GM23338 (cell line): ENCODE measurements at regions not wholly inside any gene's neighbourhood (a gene's known extent, or its start where the extent isn't known, plus 50 kb on each side); places are given as distances from the start of the nearest gene placed in this dataset.

Experiments
- ATAC-seq: fragments of 200-7000 bp; cut with Tn5 transposase; 3 replicates; pipeline ENCODE4 v1.9.1; 2020
- DNase-seq: peaks from one replicate; pipeline ENCODE4 v3.0.0-alpha.2; 2015; ENCODE audit warnings: low spot score
- H2AFZ ChIP-seq: fragments of 200-600 bp; sonication (generic); 2 replicates; pipeline ENCODE4 v1.8.0; 2016; ENCODE audit warnings: antibody characterized with exemption, mild to moderate bottlenecking, moderate library complexity
- H3F3A ChIP-seq: fragments of 200-600 bp; sonication (generic); replicated peaks from 2 replicates; pipeline ENCODE4 v1.8.0; 2017; ENCODE audit warnings: antibody characterized with exemption, mixed run types, low read depth
- H3K27ac ChIP-seq: fragments of 200-600 bp; sonication (generic); 2 replicates; pipeline ENCODE4 v1.6.1; 2016; ENCODE audit warnings: low read depth
- H3K27me3 ChIP-seq: fragments of 200-600 bp; sonication (generic); 2 replicates; pipeline ENCODE4 v1.8.0; 2016; ENCODE audit warnings: mild to moderate bottlenecking, mixed run types, moderate library complexity; ENCODE audit not compliant: insufficient read depth
- H3K36me3 ChIP-seq: fragments of 200-600 bp; sonication (generic); 2 replicates; pipeline ENCODE4 v1.8.0; 2016; ENCODE audit warnings: mild to moderate bottlenecking; ENCODE audit not compliant: insufficient read depth
- H3K4me1 ChIP-seq: fragments of 200-600 bp; sonication (generic); 2 replicates; pipeline ENCODE4 v1.8.0; 2016; ENCODE audit warnings: mild to moderate bottlenecking, moderate library complexity; ENCODE audit not compliant: insufficient read depth
- H3K4me2 ChIP-seq: fragments of 200-600 bp; sonication (generic); 2 replicates; pipeline ENCODE4 v1.7.1; 2017; ENCODE audit warnings: mixed run types
- H3K4me3 ChIP-seq: fragments of 200-600 bp; sonication (generic); 2 replicates; pipeline ENCODE4 v1.6.1; 2016; ENCODE audit warnings: mixed run types
- H3K79me2 ChIP-seq: fragments of 200-600 bp; sonication (generic); replicated peaks from 2 replicates; pipeline ENCODE4 v1.8.0; 2017; ENCODE audit warnings: mild to moderate bottlenecking; ENCODE audit not compliant: insufficient read depth
- H3K9me2 ChIP-seq: fragments of 200-600 bp; sonication (generic); 2 replicates; pipeline ENCODE4 v1.8.0; 2017; ENCODE audit not compliant: insufficient read depth
- H4K20me1 ChIP-seq: fragments of 200-600 bp; sonication (generic); replicated peaks from 2 replicates; pipeline ENCODE4 v1.8.0; 2017; ENCODE audit warnings: mild to moderate bottlenecking; ENCODE audit not compliant: insufficient read depth
- H3K27ac Mint-ChIP-seq: 2 replicates; pipeline ENCODE4 v1.8.0; 2020; ENCODE audit warnings: inconsistent platforms, mild to moderate bottlenecking, moderate library complexity, mixed read lengths
- H3K27me3 Mint-ChIP-seq: 3 replicates; pipeline ENCODE4 v1.8.0; 2022; ENCODE audit warnings: low read depth, mild to moderate bottlenecking, moderate library complexity, mixed read lengths, inconsistent platforms; ENCODE audit not compliant: insufficient read depth, poor library complexity
- H3K36me3 Mint-ChIP-seq: 3 replicates; pipeline ENCODE4 v1.8.0; 2021; ENCODE audit warnings: low read depth, mild to moderate bottlenecking, inconsistent platforms, moderate library complexity, mixed read lengths
- H3K4me1 Mint-ChIP-seq: 3 replicates; pipeline ENCODE4 v1.8.0; 2020; ENCODE audit warnings: mild to moderate bottlenecking, inconsistent platforms, mixed read lengths
- H3K4me3 Mint-ChIP-seq: 3 replicates; pipeline ENCODE4 v1.8.0; 2021; ENCODE audit warnings: moderate library complexity, mild to moderate bottlenecking, inconsistent platforms, mixed read lengths
- H3K9me3 Mint-ChIP-seq: 3 replicates; pipeline ENCODE4 v1.8.0; 2020; ENCODE audit warnings: moderate library complexity, mild to moderate bottlenecking, inconsistent platforms, mixed read lengths
- NANOG ChIP-seq: IDR thresholded peaks from 2 replicates; pipeline ENCODE4 v1.6.1; 2016; ENCODE audit warnings: antibody characterized with exemption, borderline replicate concordance
- POLR2AphosphoS5 ChIP-seq: IDR thresholded peaks from 2 replicates; pipeline ENCODE4 v1.6.1; 2016; ENCODE audit warnings: antibody characterized with exemption, low read depth
- STAT1 ChIP-seq: IDR thresholded peaks from one replicate; pipeline ENCODE4 v1.6.1; 2016; ENCODE audit warnings: antibody characterized with exemption; ENCODE audit not compliant: unreplicated experiment
- TF ChIP-seq, protein P1 (sequence below): IDR thresholded peaks from 2 replicates; pipeline ENCODE4 v1.6.1; 2016; ENCODE audit warnings: antibody characterized with exemption
- TF ChIP-seq, protein P2 (sequence below): fragments of 250-450 bp; sonication (Bioruptor Pico); IDR thresholded peaks from 2 replicates; pipeline ENCODE4 v1.5.0; 2020; ENCODE audit warnings: mild to moderate bottlenecking, moderate library complexity
- TF ChIP-seq, protein P3 (sequence below): IDR thresholded peaks from one replicate; pipeline ENCODE4 v1.6.1; 2018; ENCODE audit warnings: antibody characterized with exemption; ENCODE audit not compliant: unreplicated experiment

DNA sequence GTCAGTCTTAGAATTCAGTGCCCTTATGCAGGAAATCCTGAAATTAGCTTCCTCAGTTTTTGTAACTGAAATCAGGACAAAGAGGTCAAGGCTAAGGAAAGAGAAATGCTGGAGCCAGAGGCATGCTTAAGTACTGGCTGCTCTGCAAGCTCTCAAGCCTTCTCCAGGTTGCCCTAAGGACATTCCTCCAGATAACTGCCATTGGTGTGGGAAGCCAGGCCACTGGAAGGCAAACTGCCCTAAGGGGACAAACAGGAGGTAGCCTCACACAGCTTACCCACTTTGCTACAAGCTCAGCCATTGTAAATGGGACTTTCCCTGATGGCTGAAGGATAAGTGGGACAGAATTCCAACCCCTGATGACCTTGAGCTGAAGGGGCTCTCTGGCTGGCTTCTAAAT, 606.9 kb upstream of the PCDH10 start:
- no peak overlapping the region for H3K4me3 Mint-ChIP-seq
- H4K20me1 ChIP-seq = no peaks in the 10 kb centered on the region
- no peaks in the 10 kb centered on the region for H3K79me2 ChIP-seq
- peaks cover 8% of the 10 kb centered on the region for H3K36me3 ChIP-seq
- no peak overlapping the region for H2AFZ ChIP-seq
- no peak for DNase-seq
- no peaks in the 10 kb centered on the region for H3K9me2 ChIP-seq
- no peak overlapping the region for H3K27ac Mint-ChIP-seq
- H3K27me3 Mint-ChIP-seq = peaks cover 1% of the 10 kb centered on the region
- H3K4me1 Mint-ChIP-seq = no peaks in the 10 kb centered on the region
- H3K27me3 ChIP-seq = no peaks in the 10 kb centered on the region
- H3K9me3 Mint-ChIP-seq = peaks cover 16% of the 10 kb centered on the region
- no peaks in the 10 kb centered on the region for H3K4me1 ChIP-seq
- H3K4me2 ChIP-seq = no peak overlapping the region
- H3K4me3 ChIP-seq = no peak overlapping the region
- no peak for ATAC-seq
- H3K27ac ChIP-seq = no peak overlapping the region
- H3F3A ChIP-seq = no peaks in the 10 kb centered on the region
- H3K36me3 Mint-ChIP-seq = peaks cover 23% of the 10 kb centered on the region
- no peak for TF ChIP-seq STAT1
- TF ChIP-seq, protein P1, sequence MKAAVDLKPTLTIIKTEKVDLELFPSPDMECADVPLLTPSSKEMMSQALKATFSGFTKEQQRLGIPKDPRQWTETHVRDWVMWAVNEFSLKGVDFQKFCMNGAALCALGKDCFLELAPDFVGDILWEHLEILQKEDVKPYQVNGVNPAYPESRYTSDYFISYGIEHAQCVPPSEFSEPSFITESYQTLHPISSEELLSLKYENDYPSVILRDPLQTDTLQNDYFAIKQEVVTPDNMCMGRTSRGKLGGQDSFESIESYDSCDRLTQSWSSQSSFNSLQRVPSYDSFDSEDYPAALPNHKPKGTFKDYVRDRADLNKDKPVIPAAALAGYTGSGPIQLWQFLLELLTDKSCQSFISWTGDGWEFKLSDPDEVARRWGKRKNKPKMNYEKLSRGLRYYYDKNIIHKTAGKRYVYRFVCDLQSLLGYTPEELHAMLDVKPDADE = no peak
- TF ChIP-seq, protein P2, sequence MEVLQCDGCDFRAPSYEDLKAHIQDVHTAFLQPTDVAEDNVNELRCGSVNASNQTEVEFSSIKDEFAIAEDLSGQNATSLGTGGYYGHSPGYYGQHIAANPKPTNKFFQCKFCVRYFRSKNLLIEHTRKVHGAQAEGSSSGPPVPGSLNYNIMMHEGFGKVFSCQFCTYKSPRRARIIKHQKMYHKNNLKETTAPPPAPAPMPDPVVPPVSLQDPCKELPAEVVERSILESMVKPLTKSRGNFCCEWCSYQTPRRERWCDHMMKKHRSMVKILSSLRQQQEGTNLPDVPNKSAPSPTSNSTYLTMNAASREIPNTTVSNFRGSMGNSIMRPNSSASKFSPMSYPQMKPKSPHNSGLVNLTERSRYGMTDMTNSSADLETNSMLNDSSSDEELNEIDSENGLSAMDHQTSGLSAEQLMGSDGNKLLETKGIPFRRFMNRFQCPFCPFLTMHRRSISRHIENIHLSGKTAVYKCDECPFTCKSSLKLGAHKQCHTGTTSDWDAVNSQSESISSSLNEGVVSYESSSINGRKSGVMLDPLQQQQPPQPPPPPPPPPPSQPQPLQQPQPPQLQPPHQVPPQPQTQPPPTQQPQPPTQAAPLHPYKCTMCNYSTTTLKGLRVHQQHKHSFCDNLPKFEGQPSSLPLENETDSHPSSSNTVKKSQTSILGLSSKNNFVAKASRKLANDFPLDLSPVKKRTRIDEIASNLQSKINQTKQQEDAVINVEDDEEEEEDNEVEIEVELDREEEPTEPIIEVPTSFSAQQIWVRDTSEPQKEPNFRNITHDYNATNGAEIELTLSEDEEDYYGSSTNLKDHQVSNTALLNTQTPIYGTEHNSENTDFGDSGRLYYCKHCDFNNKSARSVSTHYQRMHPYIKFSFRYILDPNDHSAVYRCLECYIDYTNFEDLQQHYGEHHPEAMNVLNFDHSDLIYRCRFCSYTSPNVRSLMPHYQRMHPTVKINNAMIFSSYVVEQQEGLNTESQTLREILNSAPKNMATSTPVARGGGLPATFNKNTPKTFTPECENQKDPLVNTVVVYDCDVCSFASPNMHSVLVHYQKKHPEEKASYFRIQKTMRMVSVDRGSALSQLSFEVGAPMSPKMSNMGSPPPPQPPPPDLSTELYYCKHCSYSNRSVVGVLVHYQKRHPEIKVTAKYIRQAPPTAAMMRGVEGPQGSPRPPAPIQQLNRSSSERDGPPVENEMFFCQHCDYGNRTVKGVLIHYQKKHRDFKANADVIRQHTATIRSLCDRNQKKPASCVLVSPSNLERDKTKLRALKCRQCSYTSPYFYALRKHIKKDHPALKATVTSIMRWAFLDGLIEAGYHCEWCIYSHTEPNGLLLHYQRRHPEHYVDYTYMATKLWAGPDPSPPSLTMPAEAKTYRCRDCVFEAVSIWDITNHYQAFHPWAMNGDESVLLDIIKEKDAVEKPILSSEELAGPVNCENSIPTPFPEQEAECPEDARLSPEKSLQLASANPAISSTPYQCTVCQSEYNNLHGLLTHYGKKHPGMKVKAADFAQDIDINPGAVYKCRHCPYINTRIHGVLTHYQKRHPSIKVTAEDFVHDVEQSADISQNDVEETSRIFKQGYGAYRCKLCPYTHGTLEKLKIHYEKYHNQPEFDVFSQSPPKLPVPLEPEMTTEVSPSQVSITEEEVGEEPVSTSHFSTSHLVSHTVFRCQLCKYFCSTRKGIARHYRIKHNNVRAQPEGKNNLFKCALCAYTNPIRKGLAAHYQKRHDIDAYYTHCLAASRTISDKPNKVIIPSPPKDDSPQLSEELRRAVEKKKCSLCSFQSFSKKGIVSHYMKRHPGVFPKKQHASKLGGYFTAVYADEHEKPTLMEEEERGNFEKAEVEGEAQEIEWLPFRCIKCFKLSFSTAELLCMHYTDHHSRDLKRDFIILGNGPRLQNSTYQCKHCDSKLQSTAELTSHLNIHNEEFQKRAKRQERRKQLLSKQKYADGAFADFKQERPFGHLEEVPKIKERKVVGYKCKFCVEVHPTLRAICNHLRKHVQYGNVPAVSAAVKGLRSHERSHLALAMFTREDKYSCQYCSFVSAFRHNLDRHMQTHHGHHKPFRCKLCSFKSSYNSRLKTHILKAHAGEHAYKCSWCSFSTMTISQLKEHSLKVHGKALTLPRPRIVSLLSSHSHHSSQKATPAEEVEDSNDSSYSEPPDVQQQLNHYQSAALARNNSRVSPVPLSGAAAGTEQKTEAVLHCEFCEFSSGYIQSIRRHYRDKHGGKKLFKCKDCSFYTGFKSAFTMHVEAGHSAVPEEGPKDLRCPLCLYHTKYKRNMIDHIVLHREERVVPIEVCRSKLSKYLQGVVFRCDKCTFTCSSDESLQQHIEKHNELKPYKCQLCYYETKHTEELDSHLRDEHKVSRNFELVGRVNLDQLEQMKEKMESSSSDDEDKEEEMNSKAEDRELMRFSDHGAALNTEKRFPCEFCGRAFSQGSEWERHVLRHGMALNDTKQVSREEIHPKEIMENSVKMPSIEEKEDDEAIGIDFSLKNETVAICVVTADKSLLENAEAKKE (CRISPR knock-in tag) = no peak
- TF ChIP-seq NANOG = no peak
- TF ChIP-seq, protein P3, sequence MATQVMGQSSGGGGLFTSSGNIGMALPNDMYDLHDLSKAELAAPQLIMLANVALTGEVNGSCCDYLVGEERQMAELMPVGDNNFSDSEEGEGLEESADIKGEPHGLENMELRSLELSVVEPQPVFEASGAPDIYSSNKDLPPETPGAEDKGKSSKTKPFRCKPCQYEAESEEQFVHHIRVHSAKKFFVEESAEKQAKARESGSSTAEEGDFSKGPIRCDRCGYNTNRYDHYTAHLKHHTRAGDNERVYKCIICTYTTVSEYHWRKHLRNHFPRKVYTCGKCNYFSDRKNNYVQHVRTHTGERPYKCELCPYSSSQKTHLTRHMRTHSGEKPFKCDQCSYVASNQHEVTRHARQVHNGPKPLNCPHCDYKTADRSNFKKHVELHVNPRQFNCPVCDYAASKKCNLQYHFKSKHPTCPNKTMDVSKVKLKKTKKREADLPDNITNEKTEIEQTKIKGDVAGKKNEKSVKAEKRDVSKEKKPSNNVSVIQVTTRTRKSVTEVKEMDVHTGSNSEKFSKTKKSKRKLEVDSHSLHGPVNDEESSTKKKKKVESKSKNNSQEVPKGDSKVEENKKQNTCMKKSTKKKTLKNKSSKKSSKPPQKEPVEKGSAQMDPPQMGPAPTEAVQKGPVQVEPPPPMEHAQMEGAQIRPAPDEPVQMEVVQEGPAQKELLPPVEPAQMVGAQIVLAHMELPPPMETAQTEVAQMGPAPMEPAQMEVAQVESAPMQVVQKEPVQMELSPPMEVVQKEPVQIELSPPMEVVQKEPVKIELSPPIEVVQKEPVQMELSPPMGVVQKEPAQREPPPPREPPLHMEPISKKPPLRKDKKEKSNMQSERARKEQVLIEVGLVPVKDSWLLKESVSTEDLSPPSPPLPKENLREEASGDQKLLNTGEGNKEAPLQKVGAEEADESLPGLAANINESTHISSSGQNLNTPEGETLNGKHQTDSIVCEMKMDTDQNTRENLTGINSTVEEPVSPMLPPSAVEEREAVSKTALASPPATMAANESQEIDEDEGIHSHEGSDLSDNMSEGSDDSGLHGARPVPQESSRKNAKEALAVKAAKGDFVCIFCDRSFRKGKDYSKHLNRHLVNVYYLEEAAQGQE = no peak
- no peak for TF ChIP-seq POLR2AphosphoS5
